Embryonic facial prominence (tissue), 1 donor: ENCODE measurements at regions not wholly inside any gene's neighbourhood (a gene's known extent, or its start where the extent isn't known, plus 50 kb on each side); places are given as distances from the start of the nearest gene placed in this dataset.

ENCODE experiments used
- DNase-seq: peaks from one replicate; pipeline ENCODE4 v3.0.0-alpha.2; 2016; ENCODE audit errors: extremely low spot score

DNA sequence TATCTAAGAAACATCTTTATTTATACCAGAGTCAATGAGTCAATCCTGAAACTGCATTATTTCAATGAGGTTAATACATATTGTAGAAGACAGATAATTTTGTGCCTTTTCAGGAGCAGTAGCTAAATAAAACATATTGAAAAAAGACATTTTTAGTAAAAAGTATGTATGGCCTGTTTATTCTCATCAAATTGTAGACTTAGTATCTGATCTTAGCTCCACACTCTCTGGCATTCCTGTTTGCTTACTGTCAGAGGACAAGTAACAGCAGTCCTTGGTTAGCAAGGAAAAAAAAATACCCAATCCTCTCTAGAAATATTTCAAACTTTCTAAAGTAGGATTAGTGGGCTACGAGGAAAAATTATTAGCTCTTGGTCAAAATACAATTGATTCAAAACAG, 50.5 kb upstream of the GUCY1A1 start:
- DNase-seq = no peak

DNA sequence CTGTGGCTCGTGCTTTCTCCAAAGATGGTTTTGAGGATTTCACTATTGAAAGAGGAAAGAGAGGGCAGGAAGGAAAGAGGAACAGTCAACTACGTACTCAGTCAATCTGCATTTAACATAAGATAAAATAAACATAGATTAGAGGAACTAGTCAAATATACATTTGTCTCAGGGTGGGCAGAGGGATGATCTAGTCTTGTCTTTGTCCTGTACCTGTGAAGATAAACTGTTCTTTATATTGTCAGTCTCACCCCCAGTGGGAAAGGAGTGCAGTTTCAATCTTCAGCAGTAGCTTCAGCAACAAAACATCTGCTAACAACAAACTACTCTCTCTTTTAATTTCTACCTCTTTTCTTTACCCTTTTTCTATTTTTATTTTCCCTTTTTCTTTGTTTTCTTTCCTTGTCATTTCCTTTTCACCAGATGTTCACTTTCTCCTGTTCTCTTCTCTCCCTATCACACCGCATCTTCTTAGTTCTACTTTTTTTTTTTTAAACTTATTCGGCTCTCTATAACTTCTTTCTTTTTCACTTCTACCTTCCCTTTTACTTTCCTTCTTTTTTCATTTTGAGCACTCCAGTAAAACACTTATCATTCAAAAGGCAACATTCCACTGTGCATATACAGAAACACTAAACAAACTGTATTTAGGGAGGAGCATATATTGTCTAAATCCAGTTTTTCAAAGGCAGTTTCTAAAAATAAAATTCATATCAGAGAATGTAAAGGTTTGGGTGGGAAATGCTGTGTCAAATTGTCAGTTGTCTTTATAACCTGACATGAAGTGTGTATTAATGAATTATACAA, 51.4 kb upstream of the GUCY1A1 start:
- no peak for DNase-seq

DNA sequence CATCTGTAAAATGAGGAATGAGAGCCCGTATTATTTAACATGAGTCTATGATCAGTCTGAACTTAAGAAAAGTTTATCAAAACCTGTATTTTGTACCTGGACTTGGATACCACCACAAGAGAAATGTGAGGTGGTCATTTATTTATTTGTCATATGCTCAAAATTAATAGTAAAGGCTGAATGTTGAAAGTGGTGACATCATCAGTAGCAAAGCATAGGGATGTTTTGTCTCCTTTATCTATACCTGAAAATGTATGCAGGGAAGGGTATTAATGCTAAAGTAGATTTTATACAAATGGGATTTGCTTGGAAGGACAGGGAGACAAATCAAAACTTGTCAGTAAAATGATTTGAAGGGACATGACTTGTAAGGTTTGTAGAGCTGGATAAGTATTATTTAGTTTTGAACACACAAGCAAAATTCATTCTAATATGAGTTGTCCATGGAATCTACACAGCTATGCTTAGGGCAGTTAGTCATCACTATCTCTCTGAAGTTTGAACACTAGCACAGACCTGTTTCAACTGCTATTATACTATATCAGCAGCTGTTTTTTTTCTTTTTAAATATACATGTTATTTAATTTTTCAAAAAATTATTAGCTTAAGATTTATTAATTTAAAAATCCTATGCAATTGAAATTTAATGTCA, 52.4 kb upstream of the GUCY1A1 start:
- DNase-seq = no peak

DNA sequence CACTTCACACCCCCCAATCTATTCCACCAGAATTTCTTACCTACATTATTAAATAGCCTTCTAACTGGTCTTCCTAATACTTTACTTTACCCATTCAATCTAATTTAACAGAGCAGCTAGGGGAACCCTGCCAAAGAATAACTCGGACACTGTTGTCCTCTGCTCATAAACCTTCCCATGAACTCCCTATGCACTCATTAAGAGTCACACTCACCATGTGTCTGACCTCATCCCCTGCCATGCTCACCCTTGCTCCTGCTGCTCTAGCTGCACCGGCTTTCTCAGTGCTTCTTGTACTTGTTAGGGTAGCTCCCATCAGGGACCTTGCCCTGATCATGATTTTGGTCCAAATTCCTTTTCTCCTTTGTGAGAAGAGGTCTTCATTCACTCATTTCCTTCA, 54.6 kb upstream of the GUCY1A1 start:
- DNase-seq = no peak

DNA sequence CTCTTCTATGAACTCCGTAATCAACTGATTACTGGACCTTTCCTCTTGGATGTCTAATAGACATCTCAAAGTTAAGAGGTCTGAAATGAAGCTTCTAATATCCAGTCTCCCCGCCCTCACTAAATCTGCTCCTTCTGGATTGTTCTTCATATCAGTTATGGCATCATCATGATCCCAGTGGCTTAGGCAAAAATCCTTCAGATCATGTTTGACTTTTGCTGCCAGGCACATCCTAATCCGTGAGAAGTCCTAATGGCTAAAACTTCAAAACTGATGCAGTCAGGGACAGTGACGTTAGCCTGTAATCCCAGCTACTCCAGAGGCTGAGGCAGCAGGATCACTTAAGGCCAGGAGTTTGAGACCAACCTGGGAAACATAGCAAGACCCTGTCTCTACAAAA, 55.1 kb upstream of the GUCY1A1 start:
- no peak for DNase-seq

DNA sequence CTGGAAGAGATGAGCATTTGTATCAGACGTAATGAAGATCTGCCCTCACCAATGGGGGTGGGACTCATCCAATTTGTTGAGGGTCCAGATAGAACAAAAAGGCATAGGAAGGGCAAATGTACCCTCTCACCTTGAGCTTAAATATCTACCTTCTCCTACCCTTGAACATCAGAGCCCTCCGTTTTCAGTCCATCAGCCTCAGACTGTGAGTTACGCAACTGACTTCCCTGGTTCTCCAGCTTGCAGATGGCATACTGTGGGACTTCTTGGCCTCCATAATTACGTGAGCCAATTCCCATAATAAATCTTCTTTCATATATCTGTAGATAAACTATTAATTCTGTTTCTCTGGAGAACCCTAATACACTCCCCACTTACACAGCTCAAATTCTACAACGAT, 56.5 kb upstream of the GUCY1A1 start:
- no peak for DNase-seq

DNA sequence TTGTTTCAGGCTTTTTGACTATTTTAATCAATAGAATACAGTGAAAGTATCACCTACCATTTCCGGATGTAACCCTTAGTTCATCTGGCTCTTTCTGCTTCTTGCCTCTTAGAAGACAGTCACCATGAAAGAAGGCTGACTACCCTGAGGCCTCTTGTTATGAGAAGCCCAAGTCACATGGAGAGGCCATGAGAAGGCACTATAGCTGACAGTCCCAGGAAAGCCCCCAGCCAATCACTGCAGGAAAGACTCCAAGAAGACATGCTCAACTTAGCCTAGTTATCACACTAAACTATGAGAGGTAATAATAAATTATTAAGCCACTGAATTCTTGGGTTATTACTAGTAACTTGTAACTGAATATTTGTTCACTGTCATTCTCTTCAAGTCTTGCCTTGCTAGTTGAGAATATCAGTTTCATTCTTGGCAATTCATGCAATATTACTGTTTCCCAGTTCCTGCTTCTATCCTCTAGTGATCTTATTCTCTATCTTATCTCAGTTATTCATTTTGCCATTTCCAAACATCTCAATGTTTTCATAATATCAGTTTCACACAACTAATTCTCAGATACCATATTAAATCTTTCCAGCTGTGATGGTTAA, 57.1 kb upstream of the GUCY1A1 start:
- DNase-seq = no peak

DNA sequence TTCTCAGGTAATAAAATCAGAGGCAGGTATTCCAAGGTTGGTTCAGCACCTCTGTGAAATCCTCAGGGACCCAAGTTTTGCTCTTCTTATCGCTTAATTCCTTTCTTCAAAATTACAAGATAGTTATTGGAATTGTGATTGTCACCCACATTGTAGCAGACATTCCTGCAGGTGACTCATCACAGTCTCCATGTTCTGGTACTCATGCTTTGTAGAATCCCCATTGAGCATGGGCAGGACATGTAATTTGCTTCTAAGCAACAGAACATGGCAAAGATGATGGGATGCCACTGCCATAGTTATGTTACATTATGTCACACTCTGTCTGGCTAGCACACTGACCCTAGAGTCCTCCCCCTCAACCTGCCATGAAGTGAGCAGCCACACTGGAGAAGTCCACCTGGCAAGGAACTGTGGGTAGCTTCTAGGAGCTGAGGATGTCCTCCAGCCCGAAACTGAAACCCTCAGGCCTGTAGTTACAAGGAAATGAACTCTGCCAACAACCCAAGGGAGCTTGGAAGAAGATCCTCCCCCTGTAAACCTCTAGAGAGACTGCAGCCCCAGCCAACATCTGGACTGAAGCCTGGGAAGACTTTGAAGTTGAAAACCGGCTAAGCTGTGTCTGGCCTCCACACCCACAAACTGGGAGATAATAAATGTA, 58.3 kb upstream of the GUCY1A1 start:
- DNase-seq = no peak

DNA sequence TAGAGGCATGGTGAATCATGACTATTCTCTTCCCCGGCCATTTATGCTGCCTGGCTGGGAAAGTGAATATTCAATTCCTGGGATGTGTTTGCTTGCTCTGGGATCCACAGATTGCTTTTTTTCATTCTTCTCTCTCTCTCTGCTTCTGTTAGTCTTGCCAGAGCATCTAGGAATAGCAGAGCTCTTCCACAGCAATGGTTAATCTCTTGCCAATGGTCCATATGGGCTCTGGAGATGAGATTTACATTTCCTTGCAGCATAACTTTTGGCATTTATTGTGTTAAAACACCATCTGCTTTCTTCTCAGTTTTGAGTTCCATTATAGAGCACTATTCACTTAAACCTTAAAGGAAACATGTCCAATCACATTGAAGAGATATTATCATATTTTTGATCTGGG, 59.2 kb upstream of the GUCY1A1 start:
- no peak for DNase-seq

DNA sequence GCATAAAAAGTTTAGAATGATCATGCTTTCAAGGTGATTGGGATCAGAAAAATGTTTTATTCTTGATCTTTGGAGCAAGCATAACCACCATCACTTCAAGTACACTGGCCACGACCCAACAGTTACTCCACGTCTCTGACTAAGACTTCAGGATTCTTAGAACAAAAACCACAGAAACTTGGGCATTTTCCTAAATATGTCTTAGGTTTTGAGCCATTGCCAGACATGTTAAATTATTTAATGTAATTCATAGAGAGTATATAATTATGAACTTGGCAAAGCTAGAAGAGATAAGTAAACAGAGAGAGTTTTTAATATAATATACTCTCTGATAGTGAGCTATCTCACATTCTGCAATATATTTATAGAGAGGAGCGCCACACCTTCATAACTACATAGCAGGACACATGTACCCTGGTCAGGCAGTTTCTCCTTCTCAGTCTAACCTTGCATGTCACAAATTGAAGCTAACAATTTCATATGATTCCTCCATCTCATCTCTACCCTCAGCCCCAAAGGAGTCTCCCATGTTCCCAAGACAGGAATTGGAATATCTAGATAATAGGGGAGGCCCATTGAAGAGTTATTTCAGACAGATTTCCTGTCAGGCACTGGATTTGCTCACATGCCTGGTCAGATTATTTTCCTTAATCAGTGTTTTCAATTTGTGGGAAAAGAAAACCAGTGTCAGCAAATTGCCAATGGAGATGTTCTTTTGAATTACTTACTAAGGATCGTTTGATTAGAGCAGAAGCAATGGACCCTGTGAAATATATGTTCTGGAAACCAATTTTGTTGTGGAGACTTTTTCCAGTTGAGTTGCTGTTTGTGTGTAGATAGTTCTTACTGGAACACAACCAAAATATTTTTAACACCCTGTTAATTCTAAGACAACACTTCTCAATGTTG, 61.7 kb upstream of the GUCY1A1 start:
- peak; percentile 31 for DNase-seq

DNA sequence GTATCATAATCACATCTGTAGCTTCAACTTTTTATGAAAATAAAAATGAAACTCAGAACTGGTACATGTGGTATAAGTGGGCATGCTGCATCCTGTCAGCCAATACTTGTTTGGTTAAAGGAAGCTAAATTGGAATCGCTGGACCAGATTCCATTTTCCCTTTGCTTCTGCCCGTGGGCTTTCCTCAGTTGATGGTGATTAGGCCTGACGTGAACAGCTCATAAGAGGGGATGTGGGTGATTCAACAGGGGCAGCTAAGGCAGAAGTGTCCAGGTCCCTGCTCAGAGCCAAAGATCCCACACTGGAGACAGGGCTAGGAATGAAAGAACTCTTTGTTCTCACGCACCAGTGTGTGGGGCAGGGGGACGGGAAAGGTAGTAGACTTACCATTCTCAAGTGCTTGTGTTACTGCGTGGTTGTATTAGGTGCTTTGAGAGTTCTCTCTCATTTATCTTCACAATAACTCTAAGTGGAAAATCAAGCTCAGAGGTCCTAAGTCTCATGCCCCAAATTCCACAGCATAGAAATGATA, 63.2 kb upstream of the GUCY1A1 start:
- DNase-seq = no peak

DNA sequence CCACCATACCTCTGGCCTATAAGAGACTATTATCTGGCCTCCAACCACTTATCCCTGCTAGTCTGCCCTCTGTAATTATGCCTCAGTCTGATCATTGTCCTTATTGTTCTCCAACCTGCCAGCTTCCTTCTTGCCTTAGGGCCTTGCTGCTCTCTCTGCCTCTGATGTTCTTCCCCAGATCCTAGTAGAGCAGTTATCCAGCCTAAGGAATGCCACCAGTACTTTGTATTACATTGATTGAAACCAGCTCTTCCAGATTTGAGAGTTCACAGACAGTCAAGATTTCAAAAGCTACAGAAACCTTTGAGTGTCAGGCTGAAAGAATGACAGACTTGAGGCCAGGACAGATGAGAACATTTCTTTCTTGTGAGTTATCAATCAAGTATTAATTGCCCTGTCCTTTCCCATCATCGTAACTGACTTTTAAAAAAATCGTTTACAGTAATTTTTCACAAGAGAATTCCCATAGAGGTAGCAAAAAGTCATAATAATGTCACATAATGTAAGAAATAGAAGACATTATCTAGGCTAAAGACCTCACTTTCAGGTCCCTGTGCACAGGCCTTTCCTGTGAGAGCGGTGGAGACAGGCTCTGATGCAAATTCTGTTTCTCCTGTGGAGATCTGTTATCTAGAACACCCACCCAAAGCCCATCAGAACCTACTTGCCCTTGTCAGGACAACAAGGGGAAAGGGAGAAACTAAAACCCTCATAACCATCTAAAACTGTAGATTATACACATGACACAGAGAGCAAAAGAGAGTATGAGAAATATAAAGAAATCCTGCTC, 64.1 kb upstream of the GUCY1A1 start:
- DNase-seq = no peak

DNA sequence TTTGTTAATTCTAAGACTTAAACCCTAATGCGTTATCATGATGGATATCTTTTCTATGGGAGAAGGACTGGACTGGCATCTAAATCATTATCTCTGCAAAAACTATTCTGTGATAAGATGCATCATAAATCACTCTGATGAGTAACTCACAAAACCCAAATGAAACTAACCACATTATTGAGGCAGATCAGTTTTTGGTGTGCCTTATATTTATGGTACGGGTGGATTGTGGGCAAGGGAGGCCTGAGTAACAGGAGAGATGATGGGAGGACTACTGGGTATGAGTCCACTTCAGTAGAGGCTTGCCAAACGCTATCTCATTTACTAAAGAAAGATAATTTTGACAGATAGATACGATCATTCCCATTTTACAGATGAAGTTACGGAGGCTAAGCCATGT, 66.4 kb upstream of the GUCY1A1 start:
- no peak for DNase-seq

DNA sequence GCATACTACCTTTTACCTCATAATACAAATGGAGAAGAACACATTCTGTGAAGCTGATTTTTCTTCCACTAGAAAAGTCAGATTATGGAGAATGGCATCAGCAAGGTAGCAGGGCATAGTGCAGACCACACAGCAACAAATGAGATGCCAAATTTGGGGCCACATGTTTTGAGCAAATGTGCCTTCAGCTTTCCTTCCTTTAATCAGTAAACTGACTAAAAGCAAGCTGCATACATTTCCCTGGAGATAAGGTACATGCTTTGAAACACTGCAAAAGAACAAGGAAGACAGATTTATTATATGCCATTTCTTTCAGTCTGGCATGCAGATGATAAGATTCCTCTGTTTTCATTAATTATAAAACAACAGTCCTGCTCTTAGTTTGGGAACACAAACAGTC, 67.1 kb upstream of the GUCY1A1 start:
- DNase-seq = no peak

DNA sequence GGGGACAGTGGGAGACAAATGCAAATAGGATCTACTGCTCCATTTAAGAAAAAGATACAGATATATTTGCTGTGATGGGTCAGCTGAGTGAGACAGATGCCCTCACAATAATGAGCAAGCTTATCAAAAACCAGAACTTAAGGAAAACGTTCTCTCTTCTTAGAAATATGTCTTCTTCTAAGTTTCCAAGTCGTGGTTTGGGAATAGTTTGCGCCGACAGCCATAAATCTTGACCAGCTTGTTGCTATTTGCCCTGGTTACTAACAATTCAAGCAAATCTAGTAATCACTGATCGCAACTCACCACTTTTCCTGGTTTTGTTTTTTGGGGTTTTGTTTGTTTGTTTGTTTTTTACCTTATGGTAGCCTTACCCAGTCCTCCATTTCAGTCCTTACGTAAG, 67.6 kb upstream of the GUCY1A1 start:
- no peak for DNase-seq

DNA sequence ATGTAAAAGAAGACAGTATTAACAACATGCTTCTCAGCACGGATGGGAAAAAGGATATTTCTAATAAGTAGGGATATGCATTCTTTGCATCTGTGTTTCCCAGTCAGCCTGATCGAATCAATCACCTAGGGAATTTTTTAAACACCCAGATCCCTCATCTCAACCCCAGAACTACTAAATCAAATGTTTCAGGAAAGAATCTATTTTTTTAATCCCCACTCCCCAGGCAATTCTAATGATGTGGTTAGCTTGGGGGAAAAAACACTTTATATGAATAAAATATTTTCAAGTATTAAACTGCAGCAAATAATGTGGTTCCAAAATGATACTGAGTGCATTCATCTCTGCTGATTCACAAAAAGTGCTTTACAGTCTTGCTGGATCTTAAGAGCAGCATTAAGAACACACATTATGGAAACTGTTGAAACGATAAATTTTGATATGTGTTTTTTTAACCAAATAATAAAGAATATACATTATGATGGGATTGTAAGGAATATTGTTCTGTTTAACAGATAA, 68.7 kb upstream of the GUCY1A1 start:
- DNase-seq = no peak

DNA sequence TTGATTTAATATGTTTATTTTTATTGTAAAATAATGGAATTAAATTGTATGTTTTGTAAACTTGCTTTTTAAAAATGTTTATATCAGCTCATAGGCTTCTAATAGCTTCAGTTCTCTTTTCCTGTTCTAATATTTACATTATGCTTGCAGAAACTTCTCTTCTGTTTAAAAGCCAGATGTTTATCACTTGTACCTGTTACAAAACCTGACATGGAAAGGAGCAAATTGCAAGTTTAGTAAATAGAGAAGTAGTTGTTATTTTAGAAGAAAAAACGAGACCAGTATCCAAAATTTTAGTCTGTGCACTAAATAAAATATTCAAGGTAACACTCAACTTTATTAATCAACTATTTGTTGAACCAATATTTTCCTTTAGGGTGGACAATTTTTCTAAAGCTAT, 69.4 kb upstream of the GUCY1A1 start:
- no peak for DNase-seq

DNA sequence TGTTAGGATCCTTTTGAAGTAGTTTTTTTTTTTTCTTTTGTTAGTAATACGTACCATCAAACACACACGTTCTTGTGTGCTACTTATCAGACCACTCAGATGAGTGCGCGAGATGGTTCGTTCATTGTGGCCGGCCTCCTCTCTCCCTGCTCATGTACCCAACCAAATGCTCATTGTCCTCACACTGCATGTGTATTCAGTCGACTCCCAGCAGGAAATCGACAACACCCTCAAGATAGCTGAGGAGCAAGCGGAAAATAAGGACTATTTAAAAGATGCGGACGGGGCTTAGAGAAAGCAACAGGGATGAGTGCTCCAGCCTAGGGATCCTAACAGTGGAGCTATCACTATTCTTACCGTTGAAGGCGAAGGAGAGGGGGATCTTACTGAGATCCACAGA, 72.9 kb upstream of the GUCY1A1 start:
- no peak for DNase-seq

DNA sequence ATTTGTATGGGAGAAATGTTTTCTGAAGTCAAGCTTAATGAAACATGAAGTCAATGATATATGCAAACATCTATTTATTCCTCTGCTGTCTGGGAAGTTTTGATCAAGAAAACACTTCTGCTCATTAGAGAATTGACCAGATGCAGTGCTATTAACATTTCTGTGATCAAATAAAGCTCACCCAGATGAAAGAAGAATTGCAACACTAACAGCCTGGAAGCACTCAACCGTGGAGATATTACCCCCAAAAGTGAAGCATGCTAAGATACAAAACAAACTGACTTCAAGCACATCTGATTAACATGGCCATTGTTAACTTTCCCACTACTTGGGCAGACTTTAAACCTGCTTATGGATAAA, 73.7 kb upstream of the GUCY1A1 start:
- DNase-seq = no peak

DNA sequence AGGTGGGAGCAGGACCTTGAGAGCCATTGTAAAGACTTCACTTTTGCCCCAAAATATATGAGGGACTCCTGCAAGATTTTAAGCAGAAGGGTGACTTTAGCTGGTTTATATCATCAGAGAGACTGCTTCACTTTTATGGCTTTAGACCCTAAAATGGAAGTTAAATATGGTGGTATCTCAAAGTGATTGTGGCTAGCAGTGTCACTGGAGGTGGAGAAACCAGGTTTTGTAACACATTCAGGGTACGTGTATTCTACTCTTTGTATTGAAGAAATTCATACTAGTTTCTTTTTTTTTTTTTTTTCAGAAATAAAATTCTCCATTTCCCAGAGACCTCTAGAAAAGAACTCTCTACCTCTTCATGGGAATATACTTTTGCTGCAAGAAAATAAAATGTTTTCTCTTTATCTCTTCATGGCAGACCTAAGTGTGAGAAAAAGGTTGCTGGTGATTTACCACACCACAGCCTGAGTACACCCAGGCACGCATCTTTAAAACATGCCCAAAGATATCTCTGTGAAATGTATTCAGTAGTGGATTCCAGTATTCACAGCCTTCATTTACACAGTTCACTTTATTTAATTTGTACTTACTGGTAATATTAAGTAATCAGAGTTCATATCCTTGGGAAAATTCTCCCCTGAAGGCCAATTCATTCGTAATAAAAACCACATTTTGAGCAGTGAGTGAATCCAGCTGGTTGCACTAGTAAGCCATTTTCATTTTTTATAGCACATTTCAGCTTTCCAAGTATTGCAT, 74.3 kb upstream of the GUCY1A1 start:
- DNase-seq = no peak
